ENCODE measurements at regions not wholly inside any gene's neighbourhood (a gene's known extent, or its start where the extent isn't known, plus 50 kb on each side); places are given as distances from the start of the nearest gene placed in this dataset.
A peak's percentile ranks its signal among the peaks of the same experiment; 100 is the strongest.

GRCh38 chr10:4647109-4647785 is 178.8 kb upstream of the AKR1E2 start:
- H3K4me3 Mint-ChIP-seq = no peak overlapping the region
- no peak overlapping the region for H3K27ac Mint-ChIP-seq
- ATAC-seq (no peak), DNase-seq (no peak)
- H3K36me3 Mint-ChIP-seq (ENCODE audit: low read depth) = no peaks in the 10 kb centered on the region
- no peaks in the 10 kb centered on the region for H3K9me3 ChIP-seq (ENCODE audit: control insufficient read depth, low read length, poor library complexity, severe bottlenecking)
- H3K4me1 Mint-ChIP-seq = peaks cover 13% of the 10 kb centered on the region
- H3K27me3 Mint-ChIP-seq = no peaks in the 10 kb centered on the region

DNA sequence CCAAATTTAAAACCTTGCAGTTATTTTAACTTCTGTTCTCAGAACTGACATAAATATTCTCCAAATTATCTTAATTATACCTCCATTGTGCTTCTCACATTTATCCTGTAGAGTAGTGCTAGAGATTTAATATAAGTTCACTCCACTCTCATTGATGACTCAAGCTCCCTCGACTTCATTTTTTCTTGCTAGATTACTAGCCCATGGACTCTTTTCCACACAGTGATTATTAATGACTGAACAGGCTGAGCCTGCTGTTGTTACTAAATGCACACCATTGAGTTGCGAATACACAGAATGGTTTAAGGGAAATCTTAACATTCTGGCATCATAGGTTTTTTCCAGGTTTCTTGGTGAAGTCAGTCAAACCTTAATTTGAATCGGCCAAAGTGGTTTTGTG is 179.5 kb upstream of the AKR1E2 start:
- Mint-ChIP-seq H3K27me3 (no peaks in the 10 kb centered on the region), H3K4me1 (peaks cover 7% of the 10 kb centered on the region), H3K4me3 (no peak overlapping the region), H3K36me3 (ENCODE audit: low read depth) (no peaks in the 10 kb centered on the region), H3K27ac (no peak overlapping the region)
- DNase-seq = no peak
- no peak for ATAC-seq
- no peaks in the 10 kb centered on the region for H3K9me3 ChIP-seq (ENCODE audit: control insufficient read depth, low read length, poor library complexity, severe bottlenecking)

DNA sequence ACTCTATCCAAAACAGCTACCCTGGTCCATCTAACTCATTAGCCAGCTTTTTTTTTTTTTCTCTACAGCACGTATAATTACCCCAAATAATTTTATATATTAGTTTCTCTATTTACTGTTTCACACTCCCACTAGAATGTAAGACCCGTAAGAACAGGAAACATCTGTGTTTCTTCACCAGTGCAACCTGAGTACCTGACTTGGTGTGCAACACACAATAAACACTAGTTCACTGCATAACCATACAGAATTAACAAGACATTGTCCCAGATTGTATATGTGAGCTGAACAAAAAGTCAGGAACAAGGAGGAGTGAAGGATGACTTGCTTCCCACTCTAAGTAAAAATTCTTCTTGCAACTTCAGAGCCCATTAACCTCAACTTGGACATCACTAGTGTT is 180.2 kb upstream of the AKR1E2 start:
- H3K27me3 Mint-ChIP-seq = no peaks in the 10 kb centered on the region

DNA sequence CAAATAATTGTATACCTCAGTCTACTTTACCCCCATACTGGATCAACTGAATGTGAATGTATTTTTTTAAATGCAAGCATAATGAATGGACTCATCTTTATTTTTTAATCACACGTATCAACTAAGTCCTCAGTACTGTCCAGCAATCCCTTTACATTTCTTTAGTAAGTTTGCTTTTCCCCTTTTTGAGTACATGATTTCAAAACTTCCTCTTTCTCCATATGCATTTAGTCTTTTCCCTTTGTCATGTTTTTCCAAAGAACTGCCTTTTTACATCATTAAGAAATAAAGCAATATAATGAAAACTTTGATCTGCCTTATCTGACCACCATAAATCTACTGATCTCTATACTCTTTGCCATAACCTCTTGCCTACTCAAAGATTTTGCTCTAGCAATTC is 182.5 kb upstream of the AKR1E2 start:
- Mint-ChIP-seq H3K27ac (no peak overlapping the region), H3K4me1 (no peaks in the 10 kb centered on the region), H3K36me3 (ENCODE audit: low read depth) (no peaks in the 10 kb centered on the region), H3K4me3 (no peak overlapping the region), H3K27me3 (no peaks in the 10 kb centered on the region)
- H3K9me3 ChIP-seq (ENCODE audit: control insufficient read depth, low read length, poor library complexity, severe bottlenecking) = no peaks in the 10 kb centered on the region
- ATAC-seq (no peak), DNase-seq (no peak)

More for the DNA sequence above, 180.2 kb upstream of the AKR1E2 start:
- H3K4me1 Mint-ChIP-seq = peaks cover 4% of the 10 kb centered on the region
- no peaks in the 10 kb centered on the region for H3K9me3 ChIP-seq (ENCODE audit: control insufficient read depth, low read length, poor library complexity, severe bottlenecking)
- H3K4me3 Mint-ChIP-seq = no peak overlapping the region
- no peak for DNase-seq
- no peak for ATAC-seq
- H3K27ac Mint-ChIP-seq = no peak overlapping the region
- H3K36me3 Mint-ChIP-seq (ENCODE audit: low read depth) = no peaks in the 10 kb centered on the region

DNA sequence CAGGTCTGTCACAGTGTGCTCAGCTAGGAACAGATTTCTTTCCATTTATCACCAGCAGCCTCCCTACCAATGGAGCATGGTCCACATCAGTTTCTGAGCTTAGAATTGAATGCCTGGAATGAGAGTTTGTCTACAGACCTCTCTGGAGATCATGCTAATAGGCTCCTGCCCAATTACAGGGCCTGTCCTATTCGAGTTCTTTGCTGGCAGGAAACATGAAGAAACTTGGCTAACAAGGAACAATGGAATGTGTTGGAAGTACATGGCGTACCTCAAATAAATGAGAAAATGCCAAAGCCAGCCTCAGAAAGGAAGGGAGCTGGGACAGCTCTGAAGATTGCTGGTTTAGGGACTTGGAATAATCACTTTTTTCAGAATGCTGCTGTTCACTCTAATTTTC is 186.0 kb upstream of the AKR1E2 start:
- no peaks in the 10 kb centered on the region for H3K27me3 Mint-ChIP-seq
- no peak for DNase-seq
- no peaks in the 10 kb centered on the region for H3K4me1 Mint-ChIP-seq
- ATAC-seq = no peak
- H3K4me3 Mint-ChIP-seq = no peak overlapping the region
- no peak overlapping the region for H3K27ac Mint-ChIP-seq
- no peaks in the 10 kb centered on the region for H3K9me3 ChIP-seq (ENCODE audit: control insufficient read depth, low read length, poor library complexity, severe bottlenecking)
- no peaks in the 10 kb centered on the region for H3K36me3 Mint-ChIP-seq (ENCODE audit: low read depth)

DNA sequence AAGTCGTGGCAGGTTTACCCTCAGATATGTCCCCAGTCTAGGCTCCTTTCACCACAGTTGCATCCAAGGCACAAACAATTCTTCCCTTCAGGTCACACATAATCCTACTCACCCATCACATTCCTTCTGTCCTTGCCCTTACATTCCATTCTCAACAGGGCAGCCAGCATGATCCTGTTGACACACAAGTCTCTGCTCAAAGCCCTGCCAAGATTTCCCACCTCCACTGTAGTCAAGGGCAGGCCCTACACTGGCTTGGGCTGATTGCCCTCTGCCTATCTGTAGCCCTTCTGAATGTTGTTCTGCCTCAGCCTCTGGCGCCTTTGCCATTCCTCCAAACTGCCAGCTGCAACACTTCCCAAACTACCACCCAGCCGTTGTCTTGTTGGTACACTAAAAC is 187.9 kb upstream of the AKR1E2 start:
- Mint-ChIP-seq H3K27ac (no peak overlapping the region), H3K4me3 (no peak overlapping the region), H3K4me1 (no peaks in the 10 kb centered on the region), H3K27me3 (no peaks in the 10 kb centered on the region), H3K36me3 (ENCODE audit: low read depth) (no peaks in the 10 kb centered on the region)
- no peak for ATAC-seq
- no peaks in the 10 kb centered on the region for H3K9me3 ChIP-seq (ENCODE audit: control insufficient read depth, low read length, poor library complexity, severe bottlenecking)
- no peak for DNase-seq

DNA sequence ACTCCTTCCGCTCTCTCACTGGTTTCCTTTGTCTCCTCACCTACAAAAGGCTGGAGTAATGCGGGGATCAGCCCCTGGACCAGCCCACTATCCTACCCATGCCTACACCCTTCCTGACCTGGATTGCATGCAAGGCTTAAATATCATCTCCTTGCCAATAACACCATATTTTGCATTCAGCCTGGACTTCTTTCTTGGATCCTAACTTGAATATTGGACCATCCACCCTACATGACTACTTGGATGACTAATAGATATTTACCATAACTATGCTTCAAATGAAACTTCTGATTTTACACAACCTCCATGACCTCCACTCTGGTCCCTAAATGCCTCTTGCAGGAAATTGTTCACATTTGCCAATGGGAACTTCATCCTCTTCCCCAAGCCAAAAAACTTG is 188.3 kb upstream of the AKR1E2 start:
- no peak for ATAC-seq
- Mint-ChIP-seq H3K36me3 (ENCODE audit: low read depth) (no peaks in the 10 kb centered on the region), H3K27me3 (no peaks in the 10 kb centered on the region)

GRCh38 chr10:4635883-4636282 is 190.1 kb upstream of the AKR1E2 start:
- Mint-ChIP-seq H3K4me1 (no peaks in the 10 kb centered on the region), H3K27me3 (no peaks in the 10 kb centered on the region), H3K27ac (no peak overlapping the region), H3K36me3 (ENCODE audit: low read depth) (no peaks in the 10 kb centered on the region), H3K4me3 (no peak overlapping the region)
- ATAC-seq (peak; percentile 51), DNase-seq (no peak)
- no peaks in the 10 kb centered on the region for H3K9me3 ChIP-seq (ENCODE audit: control insufficient read depth, low read length, poor library complexity, severe bottlenecking)

More for the DNA sequence above, 188.3 kb upstream of the AKR1E2 start:
- no peaks in the 10 kb centered on the region for H3K4me1 Mint-ChIP-seq
- no peak overlapping the region for H3K4me3 Mint-ChIP-seq
- H3K27ac Mint-ChIP-seq = no peak overlapping the region
- DNase-seq = no peak
- H3K9me3 ChIP-seq (ENCODE audit: control insufficient read depth, low read length, poor library complexity, severe bottlenecking) = no peaks in the 10 kb centered on the region

- H3K4me1 Mint-ChIP-seq = no peaks in the 10 kb centered on the region
- H3K36me3 Mint-ChIP-seq (ENCODE audit: low read depth) = no peaks in the 10 kb centered on the region
- H3K27me3 Mint-ChIP-seq = no peaks in the 10 kb centered on the region
- H3K4me3 Mint-ChIP-seq = no peak overlapping the region
- H3K9me3 ChIP-seq (ENCODE audit: control insufficient read depth, low read length, poor library complexity, severe bottlenecking) = no peaks in the 10 kb centered on the region
- no peak overlapping the region for H3K27ac Mint-ChIP-seq
- ATAC-seq = no peak
- DNase-seq = no peak
Measured at GRCh38 chr10:4635388-4635787, 190.6 kb upstream of the AKR1E2 start.

DNA sequence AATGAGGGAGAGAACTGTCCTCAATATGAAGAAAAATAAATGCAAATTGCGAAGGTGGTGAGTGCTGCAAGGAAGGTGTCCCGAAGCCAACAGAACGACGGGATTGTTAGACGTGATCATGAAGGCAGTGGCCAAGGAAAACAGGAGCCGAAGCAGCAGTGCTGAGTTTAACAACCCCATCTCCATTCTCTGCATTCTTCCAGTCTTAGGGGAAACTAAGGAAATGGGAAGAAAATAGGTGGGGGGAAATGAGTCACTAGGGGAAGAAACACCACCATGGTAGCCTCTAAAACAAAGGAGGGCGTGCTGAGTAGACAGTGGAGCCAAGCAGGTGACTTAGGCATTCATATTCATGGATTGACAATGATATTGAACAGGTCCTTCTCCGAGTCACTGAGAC is 192.2 kb upstream of the AKR1E2 start:
- no peak for ATAC-seq

DNA sequence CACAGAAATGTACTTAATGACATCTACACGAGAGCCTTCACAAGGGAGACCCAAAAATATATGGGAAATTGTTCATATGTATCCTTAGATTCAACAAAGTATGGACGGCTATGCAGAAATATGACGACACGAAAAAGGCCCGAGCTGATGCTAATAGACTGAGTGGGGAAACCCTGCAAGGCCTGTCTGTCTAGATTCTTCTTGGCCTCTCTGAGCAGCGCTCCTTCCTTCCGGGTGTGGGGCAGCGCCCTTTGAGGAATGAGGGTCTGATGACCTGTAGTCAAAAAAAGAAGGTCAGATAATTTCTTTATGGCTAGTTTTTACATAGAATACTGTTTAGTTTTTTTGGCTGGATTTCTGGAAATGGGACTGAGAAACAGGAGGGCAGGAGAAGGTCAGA is 192.8 kb upstream of the AKR1E2 start:
- no peaks in the 10 kb centered on the region for H3K4me1 Mint-ChIP-seq
- ATAC-seq (no peak), DNase-seq (no peak)
- H3K9me3 ChIP-seq (ENCODE audit: control insufficient read depth, low read length, poor library complexity, severe bottlenecking) = no peaks in the 10 kb centered on the region
- no peak overlapping the region for H3K4me3 Mint-ChIP-seq
- H3K36me3 Mint-ChIP-seq (ENCODE audit: low read depth) = no peaks in the 10 kb centered on the region
- no peaks in the 10 kb centered on the region for H3K27me3 Mint-ChIP-seq
- H3K27ac Mint-ChIP-seq = no peak overlapping the region

More for the DNA sequence above, 192.2 kb upstream of the AKR1E2 start:
- Mint-ChIP-seq H3K27ac (no peak overlapping the region), H3K36me3 (ENCODE audit: low read depth) (no peaks in the 10 kb centered on the region), H3K4me1 (no peaks in the 10 kb centered on the region), H3K4me3 (no peak overlapping the region), H3K27me3 (no peaks in the 10 kb centered on the region)
- no peak for DNase-seq
- H3K9me3 ChIP-seq (ENCODE audit: control insufficient read depth, low read length, poor library complexity, severe bottlenecking) = no peaks in the 10 kb centered on the region

DNA sequence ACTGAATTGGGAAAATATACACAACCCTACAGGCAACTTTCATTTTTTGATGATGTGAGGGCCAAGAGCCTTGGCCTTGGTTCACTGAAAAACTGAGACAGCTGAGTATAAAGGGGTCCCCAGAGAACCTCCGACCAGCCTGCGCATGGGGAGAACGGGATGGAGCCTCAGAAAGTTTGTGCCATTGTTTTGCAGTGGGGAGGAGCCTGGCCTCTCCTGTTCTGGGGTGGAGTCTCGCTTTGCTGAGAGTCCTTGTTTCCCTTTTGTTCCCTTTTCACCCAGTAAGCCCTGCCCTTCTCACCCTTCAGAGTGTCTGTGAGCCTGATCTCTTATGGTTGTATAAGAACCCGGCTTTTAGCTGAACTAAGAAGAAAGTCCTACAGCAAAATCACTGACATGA is 193.2 kb upstream of the AKR1E2 start:
- no peaks in the 10 kb centered on the region for H3K4me1 Mint-ChIP-seq
- H3K4me3 Mint-ChIP-seq = no peak overlapping the region
- H3K27ac Mint-ChIP-seq = no peak overlapping the region
- no peak for ATAC-seq
- DNase-seq = no peak
- H3K36me3 Mint-ChIP-seq (ENCODE audit: low read depth) = no peaks in the 10 kb centered on the region
- H3K9me3 ChIP-seq (ENCODE audit: control insufficient read depth, low read length, poor library complexity, severe bottlenecking) = no peaks in the 10 kb centered on the region
- no peaks in the 10 kb centered on the region for H3K27me3 Mint-ChIP-seq

DNA sequence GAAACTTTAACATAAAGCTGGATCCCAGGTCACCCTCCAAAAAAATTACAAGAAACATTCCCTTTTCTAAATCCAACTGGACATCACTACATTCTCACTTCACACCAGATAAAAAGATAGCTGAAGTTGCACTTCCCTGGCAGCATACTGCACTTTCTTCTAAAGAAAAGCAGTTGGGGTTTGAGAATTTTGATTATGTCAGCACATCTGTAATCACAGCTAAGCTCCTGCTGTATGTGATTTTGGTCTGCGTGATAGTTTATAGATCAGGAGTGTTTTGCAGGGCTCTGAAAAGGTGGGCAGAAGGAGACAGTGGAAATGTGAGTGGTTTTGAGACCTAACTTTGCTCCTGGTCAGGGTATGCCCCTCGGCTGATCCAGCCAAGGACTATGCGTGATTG is 199.1 kb upstream of the AKR1E2 start:
- Mint-ChIP-seq H3K4me1 (no peaks in the 10 kb centered on the region), H3K4me3 (no peak overlapping the region), H3K27me3 (no peaks in the 10 kb centered on the region), H3K36me3 (ENCODE audit: low read depth) (peaks cover 2% of the 10 kb centered on the region), H3K27ac (no peak overlapping the region)
- ATAC-seq (no peak), DNase-seq (no peak)
- no peaks in the 10 kb centered on the region for H3K9me3 ChIP-seq (ENCODE audit: control insufficient read depth, low read length, poor library complexity, severe bottlenecking)

- H3K27ac Mint-ChIP-seq = no peak overlapping the region
- H3K36me3 Mint-ChIP-seq (ENCODE audit: low read depth) = peaks cover 2% of the 10 kb centered on the region
- H3K4me3 Mint-ChIP-seq = no peak overlapping the region
- no peaks in the 10 kb centered on the region for H3K9me3 ChIP-seq (ENCODE audit: control insufficient read depth, low read length, poor library complexity, severe bottlenecking)
- DNase-seq (no peak), ATAC-seq (no peak)
- H3K4me1 Mint-ChIP-seq = no peaks in the 10 kb centered on the region
- H3K27me3 Mint-ChIP-seq = peaks cover 17% of the 10 kb centered on the region
Measured at GRCh38 chr10:4623757-4624420, 202.1 kb upstream of the AKR1E2 start.
